Activated T-cell treated with anti-CD3 and anti-CD28 coated beads for 48 hours (primary cell): ENCODE measurements at regions not wholly inside any gene's neighbourhood (a gene's known extent, or its start where the extent isn't known, plus 50 kb on each side); places are given as distances from the start of the nearest gene placed in this dataset.

Experiments used
- DNase-seq: peaks from one replicate; pipeline ENCODE4 v3.0.0-alpha.2; 2020; ENCODE audit warnings: low read depth

DNA sequence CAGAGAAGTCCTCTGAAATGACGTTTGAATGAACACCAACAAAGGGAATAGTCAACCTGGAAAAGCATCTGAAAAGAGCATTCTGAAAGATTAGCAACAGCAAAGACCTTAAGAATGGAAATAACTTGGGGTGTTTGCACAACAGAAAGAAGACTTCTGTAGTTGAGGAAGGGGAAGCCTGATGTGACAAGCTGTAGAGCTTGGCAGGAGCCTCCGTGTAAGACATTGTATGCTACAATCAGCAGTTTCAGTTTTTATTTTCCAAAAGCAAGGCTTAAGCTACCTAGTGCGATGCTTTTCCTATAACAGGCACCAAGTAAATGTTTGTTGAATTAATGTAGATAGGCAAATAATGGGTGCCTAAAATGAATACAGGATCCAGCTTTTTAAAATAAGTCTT lies 484.0 kb downstream of the SPRY1 start:
- DNase-seq: no peak

DNA sequence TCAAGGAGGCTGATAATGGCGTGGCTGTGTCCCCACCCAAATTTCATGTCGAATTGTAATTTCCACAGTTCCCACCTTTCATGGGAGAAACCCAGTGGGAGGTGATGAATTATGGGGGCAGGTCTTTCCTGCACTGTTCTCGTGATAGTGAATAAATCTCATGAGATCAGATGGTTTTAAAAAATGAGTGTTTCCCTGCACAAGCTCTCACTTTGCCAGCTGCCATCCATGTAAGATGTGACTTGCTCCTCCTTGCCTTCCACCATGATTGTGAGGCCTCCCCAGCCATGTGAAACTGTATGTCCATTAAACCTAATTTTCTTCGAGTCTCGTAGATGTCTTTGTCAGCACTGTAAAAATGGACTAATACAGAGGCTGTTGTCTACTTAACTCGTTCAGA lies 488.3 kb downstream of the SPRY1 start:
- DNase-seq: no peak

GRCh38 chr4:123889507-123889906 lies 492.9 kb downstream of the SPRY1 start:
- DNase-seq: no peak

- DNase-seq: no peak
Measured at GRCh38 chr4:123890889-123891288, 494.3 kb downstream of the SPRY1 start.

DNA sequence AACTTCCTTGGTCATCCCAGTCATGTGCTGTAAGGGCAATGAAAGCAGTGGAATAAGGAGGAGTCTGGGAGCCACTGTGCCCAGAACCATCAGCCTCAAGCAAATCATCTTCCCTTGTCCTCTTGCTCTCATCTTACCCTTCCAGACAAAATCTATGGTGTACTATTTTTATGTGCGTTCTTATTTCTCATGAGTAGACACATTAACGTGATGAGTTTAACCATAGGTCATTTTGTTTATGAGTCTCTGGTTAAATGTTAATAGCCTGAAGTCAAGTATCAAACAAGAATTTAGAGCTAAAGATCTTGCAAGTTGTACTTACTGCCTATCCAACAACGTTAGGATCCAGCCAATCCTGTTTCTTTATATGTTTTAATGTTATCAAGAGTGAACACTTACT lies 495.3 kb downstream of the SPRY1 start:
- no peak for DNase-seq

- DNase-seq: no peak
Measured at GRCh38 chr4:123892368-123892976, 495.9 kb downstream of the SPRY1 start.

DNA sequence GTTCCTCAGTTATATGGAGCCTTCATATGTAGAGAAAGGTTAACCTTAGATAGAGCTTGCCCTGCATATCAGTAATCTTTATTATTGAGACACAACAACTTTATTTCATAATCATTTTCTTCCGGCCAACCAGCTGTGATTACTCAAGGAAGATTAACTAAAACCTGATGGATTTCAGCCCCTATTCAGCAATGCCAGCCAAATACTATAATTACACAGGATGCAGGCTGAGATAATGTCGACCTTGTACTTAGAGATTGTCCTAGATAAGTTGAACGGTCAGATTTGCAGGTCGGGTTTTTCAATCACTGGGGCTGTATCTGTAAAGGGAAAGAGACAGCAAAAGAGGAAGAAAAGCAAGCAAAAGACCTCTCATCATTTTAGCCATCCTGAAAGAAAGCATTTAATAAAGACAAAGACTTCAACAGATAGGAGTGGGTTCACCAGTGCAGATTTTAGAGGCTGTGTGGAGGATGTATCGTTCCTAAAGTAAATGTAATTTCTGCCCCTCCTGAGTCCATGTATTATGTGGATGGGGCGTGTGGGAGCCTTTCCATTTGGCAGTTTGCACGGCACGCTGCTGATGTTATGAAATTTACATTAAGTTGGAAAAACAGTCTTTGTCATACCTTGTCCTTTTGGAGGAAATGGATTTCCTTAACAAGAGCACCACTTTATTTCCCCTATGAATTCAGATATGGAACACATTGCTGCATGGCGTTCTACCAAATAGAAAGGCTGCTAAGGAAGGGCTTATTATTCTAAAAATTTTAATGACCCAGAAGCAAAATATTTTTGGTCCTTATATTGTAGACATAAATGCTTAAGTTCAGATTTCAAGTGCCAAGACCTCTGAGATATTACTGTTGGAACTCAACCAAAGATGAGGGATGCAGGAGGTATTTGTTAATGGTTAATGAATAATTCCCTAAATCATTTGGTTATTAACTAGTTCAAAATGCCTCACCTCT lies 496.7 kb downstream of the SPRY1 start:
- no peak for DNase-seq

- no peak for DNase-seq
Measured at GRCh38 chr4:123896446-123897071, 500.0 kb downstream of the SPRY1 start.

DNA sequence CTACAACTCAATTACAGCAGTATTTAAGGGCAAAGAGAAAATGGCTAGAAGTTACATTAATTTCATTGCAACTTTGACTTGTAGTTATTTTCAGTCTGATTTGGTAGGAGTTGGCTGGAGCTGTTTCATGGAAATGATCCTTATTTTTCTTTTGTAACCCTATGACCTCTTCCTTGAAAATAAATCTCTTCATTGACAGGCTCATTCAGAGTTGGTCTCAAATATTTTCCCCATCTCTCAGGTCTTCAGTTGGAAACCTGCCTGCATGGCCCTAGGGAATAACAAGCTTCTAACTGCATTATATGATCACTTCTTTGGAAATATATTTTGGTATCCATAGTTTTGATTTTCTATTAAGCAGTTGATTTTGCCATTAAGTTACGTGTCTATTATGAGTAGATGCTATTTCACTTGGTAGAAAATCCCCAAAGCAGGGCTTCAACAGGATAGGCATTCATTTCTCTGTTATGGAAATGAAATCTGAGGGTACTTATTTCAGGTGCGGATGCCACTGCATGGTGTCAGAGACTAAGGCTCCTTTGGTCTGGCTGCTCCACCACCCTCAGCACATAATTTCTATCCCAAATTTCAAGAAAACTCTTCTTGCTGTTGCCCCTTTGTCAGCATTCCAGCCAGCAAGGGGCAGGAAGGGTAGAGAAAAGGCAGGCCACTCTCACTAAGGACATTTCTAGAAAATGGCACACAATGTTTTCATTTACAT lies 502.5 kb downstream of the SPRY1 start:
- no peak for DNase-seq

DNA sequence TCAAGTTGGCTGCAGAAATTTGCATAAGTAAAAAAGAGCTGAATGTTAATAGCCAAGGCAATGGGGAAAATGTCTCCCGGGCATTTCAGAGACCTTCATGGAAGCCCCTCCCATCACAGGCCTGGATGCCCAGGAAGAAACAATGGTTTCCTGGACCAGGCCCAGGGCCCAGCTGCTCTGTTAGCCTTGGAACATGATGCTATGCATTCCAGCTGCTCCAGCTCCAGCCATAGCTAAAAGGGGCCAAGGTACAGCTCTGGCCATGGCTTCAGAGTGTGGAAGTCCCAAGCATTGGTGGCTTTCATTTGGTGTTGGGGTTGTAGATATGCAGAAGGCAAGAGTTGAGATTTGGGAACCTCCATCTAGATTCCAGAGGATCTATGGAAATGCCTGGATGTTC lies 508.3 kb downstream of the SPRY1 start:
- DNase-seq: no peak

DNA sequence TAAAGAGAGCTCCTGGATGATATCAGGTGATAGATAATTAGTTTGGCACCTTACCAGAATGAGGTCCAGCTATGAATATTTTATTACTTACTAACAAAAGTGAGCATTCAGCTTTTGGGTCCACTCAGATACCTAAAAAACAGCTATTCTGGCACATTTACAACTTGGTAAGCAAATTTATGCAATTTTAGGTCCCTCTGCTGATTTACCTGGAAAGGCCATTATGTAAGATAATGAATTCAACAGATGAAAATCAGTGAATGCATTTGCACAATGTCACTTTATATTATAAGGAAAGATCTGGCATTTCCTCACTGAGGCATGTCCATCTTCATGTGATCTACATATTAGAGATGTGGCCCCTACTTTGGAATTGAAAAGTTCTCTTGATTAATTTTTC lies 517.0 kb downstream of the SPRY1 start:
- no peak for DNase-seq

GRCh38 chr4:123916821-123917220 lies 520.2 kb downstream of the SPRY1 start:
- no peak for DNase-seq

GRCh38 chr4:123919576-123920098 lies 523.0 kb downstream of the SPRY1 start:
- DNase-seq: no peak

- DNase-seq: no peak
Measured at GRCh38 chr4:123921339-123921738, 524.7 kb downstream of the SPRY1 start.

DNA sequence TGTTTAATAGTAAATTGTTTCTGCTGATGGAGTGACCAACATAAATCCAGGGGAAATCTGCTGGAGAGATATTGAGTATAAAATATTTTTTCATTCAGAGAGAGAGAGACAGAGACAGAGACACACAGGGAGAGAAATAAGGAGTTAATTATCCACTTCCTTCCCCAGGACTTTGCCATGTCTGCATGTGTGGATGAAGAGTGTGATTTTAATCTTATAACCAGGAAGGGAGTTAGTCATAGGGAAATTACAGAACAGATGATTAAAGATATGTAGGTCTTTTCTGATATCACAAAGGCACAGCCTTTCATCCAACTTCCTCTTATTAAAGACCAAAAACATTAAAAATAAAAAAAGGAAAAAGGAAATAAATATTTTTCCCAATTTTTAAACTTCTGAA lies 526.3 kb downstream of the SPRY1 start:
- DNase-seq: no peak

GRCh38 chr4:123924536-123924935 lies 527.9 kb downstream of the SPRY1 start:
- no peak for DNase-seq

DNA sequence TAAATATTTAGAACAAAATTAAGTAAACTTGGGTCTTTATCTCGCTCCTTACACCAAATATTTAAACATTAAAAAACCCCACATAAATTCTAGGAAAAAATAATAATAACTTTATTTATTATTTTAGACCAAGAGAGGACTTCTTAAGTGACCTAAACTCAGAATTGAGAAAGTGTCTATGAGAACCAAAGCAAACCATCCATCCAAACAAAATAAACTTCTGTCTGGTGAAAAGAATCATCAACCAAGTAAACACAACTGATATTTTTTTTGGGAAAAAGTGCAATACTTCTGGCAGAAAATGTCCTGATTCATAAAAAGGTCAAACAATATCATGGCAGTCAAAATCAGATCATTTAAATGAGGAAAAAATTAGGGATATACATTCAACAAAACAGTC lies 533.0 kb downstream of the SPRY1 start:
- DNase-seq: no peak

DNA sequence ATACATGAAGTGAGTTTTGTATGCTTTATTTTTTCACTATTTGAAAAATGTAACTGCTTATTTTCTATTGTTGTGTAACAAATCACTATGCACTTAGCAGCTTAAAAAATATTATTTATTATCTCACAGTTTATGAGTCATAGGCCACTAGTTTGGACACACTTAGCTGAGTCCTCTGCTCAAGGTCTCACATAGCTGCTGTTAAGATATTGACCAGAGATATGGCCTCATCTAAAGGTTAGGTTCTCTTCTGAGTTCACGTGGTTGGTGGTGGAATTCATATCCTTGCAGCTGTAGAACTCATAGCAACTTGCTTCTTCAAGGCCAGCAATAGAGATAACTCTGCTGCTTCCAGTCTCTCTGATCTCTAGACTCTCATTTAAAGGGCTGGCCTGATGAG lies 534.4 kb downstream of the SPRY1 start:
- no peak for DNase-seq

DNA sequence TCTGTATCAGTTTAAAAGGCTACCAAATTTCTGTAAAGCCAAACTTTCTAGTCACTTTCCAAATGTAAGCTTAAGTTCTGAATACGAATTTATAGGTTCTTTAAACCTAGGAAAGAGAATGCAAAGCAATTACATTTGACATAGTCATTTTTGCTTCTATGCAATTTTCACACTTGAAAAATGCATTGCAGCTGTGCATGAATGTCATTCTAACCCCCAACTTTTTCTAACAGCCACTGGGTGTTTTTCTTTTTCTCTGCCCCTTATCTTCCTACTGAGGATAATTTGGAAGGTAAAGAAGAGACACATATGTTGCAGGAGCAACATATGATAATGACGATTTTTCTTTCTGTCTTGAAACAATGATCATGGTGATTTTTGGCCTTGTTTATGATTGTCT lies 537.5 kb downstream of the SPRY1 start:
- DNase-seq: no peak

GRCh38 chr4:123936621-123937043 lies 540.0 kb downstream of the SPRY1 start:
- DNase-seq: no peak

DNA sequence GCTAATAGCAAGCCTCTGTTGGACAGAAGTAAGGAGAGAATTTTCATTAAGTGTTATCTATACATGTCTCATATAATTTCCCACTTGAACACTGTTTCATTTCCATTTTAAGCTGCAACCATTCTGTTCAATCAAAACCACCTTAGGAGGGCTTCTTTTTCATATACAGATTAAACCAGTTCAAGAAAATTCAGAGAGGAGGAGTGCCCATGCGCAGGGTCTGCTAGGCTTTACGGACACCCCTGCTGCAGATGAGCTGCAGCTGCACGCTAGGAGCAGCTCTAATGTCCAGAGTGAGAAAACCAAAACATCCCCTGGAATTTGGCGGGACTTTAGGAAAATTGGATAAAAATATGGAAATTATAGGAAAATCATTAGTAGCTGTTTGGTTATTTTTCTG lies 541.0 kb downstream of the SPRY1 start:
- DNase-seq: no peak

GRCh38 chr4:123939621-123940020 lies 543.0 kb downstream of the SPRY1 start:
- DNase-seq: no peak
